ENCODE measurements at regions not wholly inside any gene's neighbourhood (a gene's known extent, or its start where the extent isn't known, plus 50 kb on each side); places are given as distances from the start of the nearest gene placed in this dataset.
"Not testable (repeated sequence)": the region's sequence is repeated elsewhere in the genome, so short reads cannot be mapped to it uniquely, and the experiment has no call there.

GRCh38 chr20:7147220-7147601 lies 379.7 kb downstream of the BMP2 start:
- DNase-seq (ENCODE audit: low read depth in 2 of 3, low spot score in 2 of 3), result no peak

- no peak for DNase-seq (ENCODE audit: low read depth in 2 of 3, low spot score in 2 of 3)
These were observed 384.4 kb downstream of the BMP2 start for GRCh38 chr20:7151676-7152470.

GRCh38 chr20:7155282-7155681 lies 387.8 kb downstream of the BMP2 start:
- no peak for DNase-seq (ENCODE audit: low read depth in 2 of 3, low spot score in 2 of 3)

GRCh38 chr20:7155794-7156193 lies 388.3 kb downstream of the BMP2 start:
- no peak for DNase-seq (ENCODE audit: low read depth in 2 of 3, low spot score in 2 of 3)

GRCh38 chr20:7159903-7160302 lies 392.4 kb downstream of the BMP2 start:
- DNase-seq (ENCODE audit: low read depth in 2 of 3, low spot score in 2 of 3), result no peak

- DNase-seq (ENCODE audit: low read depth in 2 of 3, low spot score in 2 of 3), result peak in 2 of 3 donors; percentile 0 to 38
These were observed 394.2 kb downstream of the BMP2 start for GRCh38 chr20:7161690-7162089.

GRCh38 chr20:7171911-7172310 lies 404.4 kb downstream of the BMP2 start:
- no peak for DNase-seq (ENCODE audit: low read depth in 2 of 3, low spot score in 2 of 3)

- no peak for DNase-seq (ENCODE audit: low read depth in 2 of 3, low spot score in 2 of 3)
These were observed 407.1 kb downstream of the BMP2 start for GRCh38 chr20:7174554-7174953.

- DNase-seq (ENCODE audit: low read depth in 2 of 3, low spot score in 2 of 3), result not testable (repeated sequence)
These were observed 408.3 kb downstream of the BMP2 start for GRCh38 chr20:7175827-7176226.

GRCh38 chr20:7178004-7178403 lies 410.5 kb downstream of the BMP2 start:
- DNase-seq (ENCODE audit: low read depth in 2 of 3, low spot score in 2 of 3), result no peak

GRCh38 chr20:7180256-7181045 lies 413.0 kb downstream of the BMP2 start:
- DNase-seq (ENCODE audit: low read depth in 2 of 3, low spot score in 2 of 3), result no peak

- no peak for DNase-seq (ENCODE audit: low read depth in 2 of 3, low spot score in 2 of 3)
These were observed 421.7 kb downstream of the BMP2 start for GRCh38 chr20:7189231-7189630.

GRCh38 chr20:7193681-7194080 lies 426.2 kb downstream of the BMP2 start:
- no peak for DNase-seq (ENCODE audit: low read depth in 2 of 3, low spot score in 2 of 3)

GRCh38 chr20:7195704-7196103 lies 428.2 kb downstream of the BMP2 start:
- no peak for DNase-seq (ENCODE audit: low read depth in 2 of 3, low spot score in 2 of 3)

- no peak for DNase-seq (ENCODE audit: low read depth in 2 of 3, low spot score in 2 of 3)
These were observed 429.0 kb downstream of the BMP2 start for GRCh38 chr20:7196481-7196880.

GRCh38 chr20:7199861-7200260 lies 432.4 kb downstream of the BMP2 start:
- DNase-seq (ENCODE audit: low read depth in 2 of 3, low spot score in 2 of 3), result no peak

- DNase-seq (ENCODE audit: low read depth in 2 of 3, low spot score in 2 of 3), result no peak
These were observed 439.8 kb downstream of the BMP2 start for GRCh38 chr20:7207186-7207798.

GRCh38 chr20:7210910-7211309 lies 443.4 kb downstream of the BMP2 start:
- no peak for DNase-seq (ENCODE audit: low read depth in 2 of 3, low spot score in 2 of 3)

GRCh38 chr20:7214081-7214740 lies 446.7 kb downstream of the BMP2 start:
- DNase-seq (ENCODE audit: low read depth in 2 of 3, low spot score in 2 of 3), result no peak

- no peak for DNase-seq (ENCODE audit: low read depth in 2 of 3, low spot score in 2 of 3)
These were observed 450.1 kb downstream of the BMP2 start for GRCh38 chr20:7217606-7218005.

- no peak for DNase-seq (ENCODE audit: low read depth in 2 of 3, low spot score in 2 of 3)
These were observed 453.3 kb downstream of the BMP2 start for GRCh38 chr20:7220755-7221154.
